ENCODE measurements at regions not wholly inside any gene's neighbourhood (a gene's known extent, or its start where the extent isn't known, plus 50 kb on each side); places are given as distances from the start of the nearest gene placed in this dataset.

GRCh38 chr18:6649421-6650126, 79.9 kb upstream of the ARHGAP28 start:
- TF ChIP-seq CTCF (IDR thresholded peaks at IDR 0.05) (no peak), EZH2 (IDR thresholded peaks at IDR 0.05; ENCODE audit: borderline replicate concordance, insufficient read depth, low read depth, low read length, poor library complexity, severe bottlenecking) (no peak)
